ENCODE measurements at regions not wholly inside any gene's neighbourhood (a gene's known extent, or its start where the extent isn't known, plus 50 kb on each side); places are given as distances from the start of the nearest gene placed in this dataset.

- no peak for TF ChIP-seq POLR2A (IDR thresholded peaks at IDR 0.05)
- TF ChIP-seq CTCF (IDR thresholded peaks at IDR 0.05): no peak
- no peaks in the 10 kb centered on the region for H3K4me1 ChIP-seq
- H3K27ac ChIP-seq: no peak overlapping the region
- no peaks in the 10 kb centered on the region for H3K36me3 ChIP-seq
- no peaks in the 10 kb centered on the region for H3K9me3 ChIP-seq
- no peak for DNase-seq
- H3K4me3 ChIP-seq: no peak overlapping the region
- no peaks in the 10 kb centered on the region for H3K27me3 ChIP-seq
Observed at GRCh38 chr5:117880932-117881331, 1107.4 kb downstream of the DTWD2 start.

DNA sequence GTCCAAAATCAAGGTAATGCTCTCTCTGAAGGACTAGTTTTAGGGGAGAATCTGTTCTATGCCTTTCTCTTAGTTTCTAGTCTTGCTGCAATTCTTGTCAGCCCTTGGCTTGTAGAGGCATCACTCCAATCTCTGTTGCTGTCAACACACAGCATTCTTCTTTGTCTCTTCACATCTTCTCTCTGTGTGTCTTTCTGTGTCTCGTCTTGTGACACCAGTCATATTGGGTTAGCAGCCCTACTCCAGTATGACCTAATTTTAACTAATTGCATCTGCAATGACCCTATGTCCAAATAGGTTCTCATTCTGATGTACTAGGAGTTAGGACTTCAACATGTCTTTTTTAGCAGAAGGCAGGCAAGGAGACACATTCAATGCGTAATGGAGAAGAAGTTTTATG is 1110.6 kb downstream of the DTWD2 start:
- TF ChIP-seq POLR2A (IDR thresholded peaks at IDR 0.05): no peak
- no peak for TF ChIP-seq CTCF (IDR thresholded peaks at IDR 0.05)
- H3K27me3 ChIP-seq: no peaks in the 10 kb centered on the region
- H3K4me3 ChIP-seq: no peak overlapping the region
- H3K9me3 ChIP-seq: no peaks in the 10 kb centered on the region
- no peak for DNase-seq
- H3K27ac ChIP-seq: no peak overlapping the region
- no peaks in the 10 kb centered on the region for H3K36me3 ChIP-seq
- no peaks in the 10 kb centered on the region for H3K4me1 ChIP-seq

DNA sequence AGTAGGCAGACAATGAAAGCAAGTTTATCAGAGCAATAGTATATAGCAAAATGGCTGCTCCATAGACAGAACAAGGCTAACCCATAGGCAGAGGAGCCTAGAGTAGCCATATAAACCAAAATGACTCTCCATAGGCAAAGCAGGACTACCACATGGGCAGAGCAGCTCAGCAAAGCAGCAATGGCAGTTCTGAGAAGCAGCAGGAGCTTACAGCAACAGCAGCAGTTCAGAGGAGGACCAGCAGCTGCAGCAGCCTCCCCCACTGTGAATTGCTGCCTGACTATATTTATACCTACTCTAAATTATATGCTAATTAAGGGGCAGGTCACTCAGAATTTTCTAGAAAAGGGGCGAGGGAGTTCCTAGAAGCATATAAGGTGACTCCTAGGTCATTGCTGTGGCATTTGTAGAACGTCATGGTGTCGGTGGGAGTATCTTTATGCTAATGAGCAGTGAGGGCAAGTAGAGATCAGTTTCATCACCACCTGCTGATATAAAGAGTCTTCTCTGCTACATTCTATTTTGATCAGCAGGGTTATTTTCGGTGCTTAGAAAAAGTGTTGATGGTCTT is 1115.5 kb downstream of the DTWD2 start:
- H3K4me3 ChIP-seq: no peak overlapping the region
- TF ChIP-seq POLR2A (IDR thresholded peaks at IDR 0.05) (no peak), CTCF (IDR thresholded peaks at IDR 0.05) (no peak)
- H3K36me3 ChIP-seq: no peaks in the 10 kb centered on the region
- H3K4me1 ChIP-seq: no peaks in the 10 kb centered on the region
- no peaks in the 10 kb centered on the region for H3K27me3 ChIP-seq
- DNase-seq: no peak
- no peaks in the 10 kb centered on the region for H3K9me3 ChIP-seq
- no peak overlapping the region for H3K27ac ChIP-seq

GRCh38 chr5:117869596-117869995 is 1118.8 kb downstream of the DTWD2 start:
- no peaks in the 10 kb centered on the region for H3K9me3 ChIP-seq
- DNase-seq: no peak
- H3K36me3 ChIP-seq: no peaks in the 10 kb centered on the region
- no peak overlapping the region for H3K27ac ChIP-seq
- TF ChIP-seq CTCF (IDR thresholded peaks at IDR 0.05) (no peak), POLR2A (IDR thresholded peaks at IDR 0.05) (no peak)
- H3K4me1 ChIP-seq: no peaks in the 10 kb centered on the region
- H3K27me3 ChIP-seq: no peaks in the 10 kb centered on the region
- no peak overlapping the region for H3K4me3 ChIP-seq

GRCh38 chr5:117863586-117864296 is 1124.6 kb downstream of the DTWD2 start:
- Histone ChIP-seq H3K27me3 (no peaks in the 10 kb centered on the region), H3K27ac (no peak overlapping the region), H3K9me3 (no peaks in the 10 kb centered on the region), H3K4me1 (no peaks in the 10 kb centered on the region), H3K36me3 (no peaks in the 10 kb centered on the region), H3K4me3 (no peak overlapping the region)
- DNase-seq: no peak
- TF ChIP-seq POLR2A (IDR thresholded peaks at IDR 0.05): no peak
- TF ChIP-seq CTCF (IDR thresholded peaks at IDR 0.05): no peak

Measured in Peyer's patch (tissue), 4 donors.